GM12878 (cell line): ENCODE measurements at regions not wholly inside any gene's neighbourhood (a gene's known extent, or its start where the extent isn't known, plus 50 kb on each side); places are given as distances from the start of the nearest gene placed in this dataset.

Source experiments
- ASH2L ChIP-seq: fragments of 300-600, 200-600 bp; sonication (generic); IDR thresholded peaks from 2 replicates; pipeline ENCODE4 v1.6.1; 2017; ENCODE audit warnings: low read depth, mild to moderate bottlenecking, borderline replicate concordance
- ATF7 ChIP-seq: fragments of 450-650 bp; IDR thresholded peaks from 2 replicates; pipeline ENCODE4 v1.6.1; 2016; ENCODE audit warnings: low read depth, mild to moderate bottlenecking
- CHD2 ChIP-seq: IDR thresholded peaks from 2 replicates; pipeline ENCODE4 v1.6.1; 2011; ENCODE audit warnings: low read depth, low read length, improper control_type of control experiment, borderline replicate concordance
- FOXK2 ChIP-seq: fragments of 450-650 bp; IDR thresholded peaks from 2 replicates; pipeline ENCODE4 v1.6.1; 2017; ENCODE audit warnings: mild to moderate bottlenecking, moderate library complexity
- MTA2 ChIP-seq: fragments of 450-650 bp; IDR thresholded peaks from 2 replicates; pipeline ENCODE4 v1.6.1; 2016; ENCODE audit warnings: low read depth, mild to moderate bottlenecking, moderate library complexity
- MYB ChIP-seq: fragments of 150-350 bp; IDR thresholded peaks from 2 replicates; pipeline ENCODE4 v1.6.1; 2014; ENCODE audit warnings: mild to moderate bottlenecking, low read depth, low read length, borderline replicate concordance
- RCOR1 ChIP-seq: conservative IDR thresholded peaks from 2 replicates; pipeline ENCODE4 v1.6.1; 2012; ENCODE audit warnings: low read depth, low read length, improper control_type of control experiment
- RELA ChIP-seq: fragments of 450-650 bp; IDR thresholded peaks from 2 replicates; pipeline ENCODE4 v1.8.0; 2014; ENCODE audit warnings: borderline replicate concordance; ENCODE audit not compliant: partially characterized antibody
- SRF ChIP-seq, 2 experiments: IDR thresholded peaks; 2 replicates each; pipeline ENCODE4 v1.6.1; 2011; ENCODE audit warnings: low read depth in 2 of 2, low read length in 2 of 2, mild to moderate bottlenecking in 1 of 2, moderate library complexity in 1 of 2
- SUPT20H ChIP-seq: IDR thresholded peaks from 2 replicates; pipeline ENCODE4 v1.6.1; 2011; ENCODE audit warnings: low read depth, mild to moderate bottlenecking, low read length, moderate library complexity, borderline replicate concordance; ENCODE audit not compliant: control insufficient read depth
- TF ChIP-seq, protein P1 (sequence below): fragments of 450-650 bp; IDR thresholded peaks from 2 replicates; pipeline ENCODE4 v1.6.1; 2018; ENCODE audit warnings: borderline replicate concordance, mild to moderate bottlenecking; ENCODE audit not compliant: partially characterized antibody
- TF ChIP-seq, protein P2 (sequence below): IDR thresholded peaks from 2 replicates; pipeline ENCODE4 v1.6.1; 2012; ENCODE audit warnings: low read depth, low read length, improper control_type of control experiment
- TF ChIP-seq, protein P3 (sequence below): IDR thresholded peaks from 2 replicates; pipeline ENCODE4 v1.6.1; 2012; ENCODE audit warnings: low read depth, low read length, improper control_type of control experiment

DNA sequence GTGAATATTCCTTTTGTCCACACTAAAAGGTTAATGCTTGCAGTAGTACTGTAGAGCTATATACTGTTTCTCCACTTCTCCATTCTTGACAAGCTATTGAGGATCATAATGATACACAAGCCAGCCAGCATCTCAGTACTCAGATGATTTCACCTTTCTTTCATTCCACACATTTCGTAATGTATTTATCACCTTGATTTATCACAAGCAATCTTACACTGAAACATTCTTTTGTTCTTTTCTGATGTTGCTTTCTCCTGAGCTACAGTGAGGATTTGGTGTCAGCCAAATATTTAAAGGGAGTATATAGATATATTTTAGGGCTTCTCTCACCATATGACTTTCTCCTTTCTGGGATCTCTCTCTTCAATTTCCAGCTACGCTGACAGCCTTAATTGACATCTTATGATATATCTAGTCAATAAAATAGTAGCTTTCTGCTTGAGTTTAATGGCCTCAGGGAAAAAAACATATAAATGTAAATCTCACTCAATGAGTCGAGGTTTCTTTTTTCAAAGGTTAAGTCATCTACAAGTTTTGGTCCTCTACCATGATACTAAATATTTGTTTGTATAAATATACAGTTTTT is 1327.0 kb downstream of the NSUN3 start (continued):
- TF ChIP-seq, protein P1, sequence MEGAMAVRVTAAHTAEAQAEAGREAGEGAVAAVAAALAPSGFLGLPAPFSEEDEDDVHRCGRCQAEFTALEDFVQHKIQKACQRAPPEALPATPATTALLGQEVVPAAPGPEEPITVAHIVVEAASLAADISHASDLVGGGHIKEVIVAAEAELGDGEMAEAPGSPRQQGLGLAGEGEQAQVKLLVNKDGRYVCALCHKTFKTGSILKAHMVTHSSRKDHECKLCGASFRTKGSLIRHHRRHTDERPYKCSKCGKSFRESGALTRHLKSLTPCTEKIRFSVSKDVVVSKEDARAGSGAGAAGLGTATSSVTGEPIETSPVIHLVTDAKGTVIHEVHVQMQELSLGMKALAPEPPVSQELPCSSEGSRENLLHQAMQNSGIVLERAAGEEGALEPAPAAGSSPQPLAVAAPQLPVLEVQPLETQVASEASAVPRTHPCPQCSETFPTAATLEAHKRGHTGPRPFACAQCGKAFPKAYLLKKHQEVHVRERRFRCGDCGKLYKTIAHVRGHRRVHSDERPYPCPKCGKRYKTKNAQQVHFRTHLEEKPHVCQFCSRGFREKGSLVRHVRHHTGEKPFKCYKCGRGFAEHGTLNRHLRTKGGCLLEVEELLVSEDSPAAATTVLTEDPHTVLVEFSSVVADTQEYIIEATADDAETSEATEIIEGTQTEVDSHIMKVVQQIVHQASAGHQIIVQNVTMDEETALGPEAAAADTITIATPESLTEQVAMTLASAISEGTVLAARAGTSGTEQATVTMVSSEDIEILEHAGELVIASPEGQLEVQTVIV: no peak
- TF ChIP-seq ATF7 (no peak), SRF (IDR thresholded peaks at IDR 0.05; ENCODE audit: low read depth in 2 of 2, low read length in 2 of 2) (no peak), RELA (no peak), SUPT20H (no peak), MYB (no peak), MTA2 (no peak), CHD2 (no peak), FOXK2 (no peak), ASH2L (no peak), RCOR1 (no peak)
- TF ChIP-seq, protein P2, sequence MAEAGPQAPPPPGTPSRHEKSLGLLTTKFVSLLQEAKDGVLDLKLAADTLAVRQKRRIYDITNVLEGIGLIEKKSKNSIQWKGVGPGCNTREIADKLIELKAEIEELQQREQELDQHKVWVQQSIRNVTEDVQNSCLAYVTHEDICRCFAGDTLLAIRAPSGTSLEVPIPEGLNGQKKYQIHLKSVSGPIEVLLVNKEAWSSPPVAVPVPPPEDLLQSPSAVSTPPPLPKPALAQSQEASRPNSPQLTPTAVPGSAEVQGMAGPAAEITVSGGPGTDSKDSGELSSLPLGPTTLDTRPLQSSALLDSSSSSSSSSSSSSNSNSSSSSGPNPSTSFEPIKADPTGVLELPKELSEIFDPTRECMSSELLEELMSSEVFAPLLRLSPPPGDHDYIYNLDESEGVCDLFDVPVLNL: no peak
- TF ChIP-seq, protein P3, sequence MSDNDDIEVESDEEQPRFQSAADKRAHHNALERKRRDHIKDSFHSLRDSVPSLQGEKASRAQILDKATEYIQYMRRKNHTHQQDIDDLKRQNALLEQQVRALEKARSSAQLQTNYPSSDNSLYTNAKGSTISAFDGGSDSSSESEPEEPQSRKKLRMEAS: no peak
